NB4 (cell line): ENCODE measurements at regions not wholly inside any gene's neighbourhood (a gene's known extent, or its start where the extent isn't known, plus 50 kb on each side); places are given as distances from the start of the nearest gene placed in this dataset.

Experiments used
- CTCF ChIP-seq: IDR thresholded peaks from one replicate; pipeline ENCODE4 v1.5.1; 2012; ENCODE audit warnings: low read depth, low read length
- TF ChIP-seq, protein P1 (sequence below): IDR thresholded peaks from 2 replicates; pipeline ENCODE4 v1.6.1; 2011; ENCODE audit warnings: low read depth, low read length

DNA sequence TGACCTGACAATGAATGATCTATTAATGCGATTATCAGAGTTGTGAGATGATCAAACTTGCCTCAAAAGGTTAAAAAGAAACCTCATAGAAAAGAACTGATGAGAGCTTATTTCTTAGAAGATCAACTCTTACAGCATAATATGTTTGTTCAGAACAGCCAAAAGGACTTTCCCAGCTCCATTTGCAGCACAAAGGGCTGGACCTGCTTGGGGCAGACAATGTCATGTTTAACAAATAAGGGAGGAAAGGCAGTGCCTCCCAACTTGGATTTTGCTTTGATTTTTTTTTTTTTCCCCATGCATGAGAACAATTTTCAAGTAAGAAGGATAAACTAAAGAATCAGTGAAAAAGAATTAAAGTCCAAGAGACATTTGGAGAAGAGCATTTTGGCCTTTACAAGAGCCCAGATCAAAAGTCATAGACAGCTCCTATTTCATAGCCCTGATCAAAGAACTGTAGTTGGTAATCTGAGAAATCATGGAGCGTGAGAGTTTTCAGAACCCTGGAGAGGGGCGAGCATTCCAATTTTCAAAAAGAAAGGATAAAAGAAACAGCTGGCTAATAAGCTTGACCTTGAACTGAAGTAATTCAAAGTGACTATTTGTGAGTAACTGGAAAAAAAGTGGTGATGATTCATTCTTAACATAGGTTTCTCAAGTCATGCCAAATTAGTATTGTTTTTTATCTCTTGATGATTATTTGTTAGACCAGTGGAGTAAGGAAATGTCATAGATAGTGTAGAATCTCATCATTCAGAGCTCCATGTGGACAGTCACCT lies 136.0 kb upstream of the CFAP20DC start:
- TF ChIP-seq CTCF, result no peak
- TF ChIP-seq, protein P1, sequence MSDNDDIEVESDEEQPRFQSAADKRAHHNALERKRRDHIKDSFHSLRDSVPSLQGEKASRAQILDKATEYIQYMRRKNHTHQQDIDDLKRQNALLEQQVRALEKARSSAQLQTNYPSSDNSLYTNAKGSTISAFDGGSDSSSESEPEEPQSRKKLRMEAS, result no peak
